Esophagus muscularis mucosa (tissue), 4 donors: ENCODE measurements at regions not wholly inside any gene's neighbourhood (a gene's known extent, or its start where the extent isn't known, plus 50 kb on each side); places are given as distances from the start of the nearest gene placed in this dataset.
"Not testable (repeated sequence)": the region's sequence is repeated elsewhere in the genome, so short reads cannot be mapped to it uniquely, and the experiment has no call there.

Experiments used
- DNase-seq: peaks from one replicate; pipeline ENCODE4 v3.0.0-alpha.2; 2017; ENCODE audit errors: extremely low spot score
- H3K27ac ChIP-seq, 4 donors: fragments of 200-600 bp; sonication (generic); replicated peaks in 1 of 4; 1 replicate in 3 of 4; 2 replicates in 1 of 4; pipeline ENCODE4 v1.5.1; 2016 to 2019; ENCODE audit warnings: mild to moderate bottlenecking in 1 of 4
- H3K27me3 ChIP-seq, 4 donors: fragments of 200-600 bp; sonication (generic); one replicate each; pipeline versions ENCODE4 v1.5.1 to v1.6.0; 2016 to 2019
- H3K36me3 ChIP-seq, 4 donors: fragments of 200-600 bp; sonication (generic); one replicate each; pipeline ENCODE4 v1.5.1; 2016 to 2019
- H3K4me1 ChIP-seq, 4 donors: fragments of 200-600 bp; sonication (generic); one replicate each; pipeline ENCODE4 v1.5.1; 2016 to 2019
- H3K4me3 ChIP-seq, 4 donors: fragments of 200-600 bp; sonication (generic); 1 replicate in 2 of 4; 2 replicates in 2 of 4; pipeline ENCODE4 v1.5.1; 2016 to 2019; ENCODE audit warnings: mild to moderate bottlenecking in 4 of 4, moderate library complexity in 1 of 4
- H3K9me3 ChIP-seq, 4 donors: fragments of 200-600 bp; sonication (generic); 1 replicate in 3 of 4; 2 replicates in 1 of 4; pipeline ENCODE4 v1.5.1; 2016 to 2019
- CTCF ChIP-seq, 3 experiments: fragments of 200-600 bp in 2 of 3; fragments of 450-650 bp in 1 of 3; sonication (generic) in 2 of 3; IDR thresholded peaks; one replicate each; pipeline ENCODE4 v1.5.1; 2017 to 2019; ENCODE audit warnings: antibody characterized with exemption in 3 of 3, mild to moderate bottlenecking in 2 of 3, moderate library complexity in 1 of 3
- EP300 ChIP-seq: sonication (generic); formaldehyde crosslinking; IDR thresholded peaks from one replicate; pipeline ENCODE4 v1.6.1; 2017; ENCODE audit warnings: antibody characterized with exemption
- POLR2A ChIP-seq: fragments of 450-650 bp; IDR thresholded peaks from one replicate; pipeline ENCODE4 v1.6.1; 2017; ENCODE audit warnings: antibody characterized with exemption, moderate library complexity, mild to moderate bottlenecking, low read depth
- POLR2AphosphoS5 ChIP-seq, 2 donors: sonication (generic); formaldehyde crosslinking; IDR thresholded peaks; one replicate each; pipeline ENCODE4 v1.6.1; 2017; ENCODE audit warnings: antibody characterized with exemption in 2 of 2
- WGBS: methylation state at CpG from one replicate; pipeline ENCODE4 v1.1.5; 2018; 5-methylcytosine and 5-hydroxymethylcytosine counted together
- intact Hi-C: fragments of 100-400 bp; cut with DNase I; formaldehyde crosslinking; loops from one replicate; pipeline ENCODE4 v1.15.1; 2023

DNA sequence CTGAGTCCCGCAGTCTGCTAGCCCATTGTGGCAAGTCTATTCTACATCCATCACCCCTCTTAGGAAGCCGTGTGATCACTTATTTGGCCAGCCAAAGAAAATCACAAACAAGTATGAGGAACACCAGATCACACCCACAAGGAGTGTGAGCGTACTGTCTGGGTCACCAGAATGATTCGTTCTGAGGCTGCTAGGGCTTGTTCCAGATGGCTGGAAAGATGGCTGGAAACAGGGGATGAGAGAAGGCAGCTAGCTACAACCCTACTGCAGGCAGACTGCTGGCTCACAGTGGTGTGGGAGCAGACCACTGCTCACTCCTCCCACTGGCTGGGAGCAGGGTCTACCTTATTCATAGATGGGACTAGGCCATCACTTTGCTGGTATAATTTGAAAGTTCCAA is 97.4 kb downstream of the TRIM69 start:
- intact Hi-C loops, H3K36me3 ChIP-seq, DNase-seq, H3K27ac ChIP-seq, H3K4me3 ChIP-seq, H3K4me1 ChIP-seq, H3K27me3 ChIP-seq, H3K9me3 ChIP-seq: not testable (repeated sequence)
- WGBS = 83% methylated on average over 2 of the region's 4 CpGs

DNA sequence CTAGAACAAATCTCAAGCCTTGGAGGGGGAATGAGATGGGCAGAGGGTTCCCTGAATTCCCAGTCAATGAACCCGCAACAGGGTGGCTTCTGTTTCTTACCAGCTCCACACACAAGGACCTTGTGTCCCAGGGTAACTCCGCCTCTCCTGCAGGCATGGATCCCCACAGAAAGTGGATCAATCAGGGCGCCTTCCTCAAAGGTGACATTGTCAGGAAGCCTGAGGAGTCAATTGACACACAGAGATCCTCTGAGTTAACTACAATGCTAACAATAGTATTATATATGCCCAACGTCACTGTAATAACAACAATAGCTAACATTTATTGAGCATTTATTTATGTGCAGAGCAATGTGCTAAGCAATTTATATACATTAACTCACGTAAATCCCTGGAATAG is 98.8 kb downstream of the TRIM69 start:
- WGBS = 87% methylated on average over 4 of the region's 5 CpGs
- H3K27ac ChIP-seq, intact Hi-C loops: not testable (repeated sequence)

DNA sequence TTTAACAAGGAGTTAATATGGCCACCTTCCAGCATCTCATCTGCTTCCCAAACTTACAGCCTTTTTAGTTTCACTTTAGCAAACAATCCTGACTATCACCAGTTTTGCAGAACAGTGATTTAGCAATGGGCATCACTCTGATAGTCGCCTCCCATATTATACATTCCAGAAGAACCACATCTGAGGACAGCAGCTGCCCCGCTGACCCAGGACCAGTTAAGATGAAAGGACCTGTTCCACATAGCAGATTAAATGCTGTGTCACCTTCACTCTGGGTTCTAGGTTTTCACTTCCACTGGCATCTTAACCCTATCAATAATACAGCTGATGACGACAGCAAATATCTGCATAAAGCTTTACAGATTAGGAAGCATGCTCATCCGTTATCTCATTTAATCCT is 99.8 kb downstream of the TRIM69 start:
- WGBS = 92% methylated on average over 4 of the region's 4 CpGs
- TF ChIP-seq EP300 = no peak
- TF ChIP-seq CTCF (IDR thresholded peaks at IDR 0.05) = no peak
- TF ChIP-seq POLR2A = no peak
- TF ChIP-seq POLR2AphosphoS5 (IDR thresholded peaks at IDR 0.05) = no peak
- no peak overlapping the region for H3K27ac ChIP-seq
- DNase-seq = no peak
- no peaks in the 10 kb centered on the region for H3K4me1 ChIP-seq
- H3K9me3 ChIP-seq = no peaks in the 10 kb centered on the region
- no peaks in the 10 kb centered on the region for H3K27me3 ChIP-seq
- H3K4me3 ChIP-seq = no peak overlapping the region
- intact Hi-C loops = no loop called here
- no peaks in the 10 kb centered on the region for H3K36me3 ChIP-seq

More for the DNA sequence above, 98.8 kb downstream of the TRIM69 start:
- DNase-seq, H3K36me3 ChIP-seq, H3K4me3 ChIP-seq, H3K27me3 ChIP-seq, H3K4me1 ChIP-seq, H3K9me3 ChIP-seq: not testable (repeated sequence)

DNA sequence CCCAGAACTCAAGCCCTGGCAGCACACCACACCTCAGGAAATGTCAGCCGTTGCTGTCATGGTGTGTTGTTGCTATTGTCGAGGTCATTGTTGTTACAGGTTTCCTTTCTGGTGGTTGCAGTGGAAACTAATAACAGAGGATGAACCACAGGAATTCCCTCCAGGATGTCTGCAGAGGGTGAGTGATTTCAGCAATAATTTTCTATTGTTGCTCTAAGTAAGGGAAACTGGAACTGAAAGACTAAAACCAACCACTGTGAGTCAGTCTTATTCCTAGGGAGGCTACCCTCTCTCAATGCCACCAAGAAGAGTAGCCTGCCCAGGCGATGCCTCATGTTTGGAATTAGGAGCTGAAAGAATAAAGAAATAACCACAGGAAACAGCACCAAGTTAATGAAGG is 102.6 kb downstream of the TRIM69 start:
- H3K4me1 ChIP-seq, intact Hi-C loops, H3K27me3 ChIP-seq, H3K27ac ChIP-seq, H3K4me3 ChIP-seq, H3K36me3 ChIP-seq, DNase-seq, H3K9me3 ChIP-seq: not testable (repeated sequence)
- 72% methylated on average over 3 of the region's 3 CpGs for WGBS

- H3K4me1 ChIP-seq, H3K36me3 ChIP-seq, H3K9me3 ChIP-seq, H3K27ac ChIP-seq, DNase-seq, H3K4me3 ChIP-seq, H3K27me3 ChIP-seq, intact Hi-C loops: not testable (repeated sequence)
- WGBS = 83% methylated on average over 4 of the region's 4 CpGs
Observed at GRCh38 chr15:44841762-44842161, 105.4 kb downstream of the TRIM69 start.

- H3K27me3 ChIP-seq, H3K27ac ChIP-seq, H3K9me3 ChIP-seq, DNase-seq, H3K36me3 ChIP-seq, intact Hi-C loops, H3K4me3 ChIP-seq, H3K4me1 ChIP-seq: not testable (repeated sequence)
- 67% methylated on average over 6 of the region's 6 CpGs for WGBS
Observed at GRCh38 chr15:44842883-44843282, 106.6 kb downstream of the TRIM69 start.

DNA sequence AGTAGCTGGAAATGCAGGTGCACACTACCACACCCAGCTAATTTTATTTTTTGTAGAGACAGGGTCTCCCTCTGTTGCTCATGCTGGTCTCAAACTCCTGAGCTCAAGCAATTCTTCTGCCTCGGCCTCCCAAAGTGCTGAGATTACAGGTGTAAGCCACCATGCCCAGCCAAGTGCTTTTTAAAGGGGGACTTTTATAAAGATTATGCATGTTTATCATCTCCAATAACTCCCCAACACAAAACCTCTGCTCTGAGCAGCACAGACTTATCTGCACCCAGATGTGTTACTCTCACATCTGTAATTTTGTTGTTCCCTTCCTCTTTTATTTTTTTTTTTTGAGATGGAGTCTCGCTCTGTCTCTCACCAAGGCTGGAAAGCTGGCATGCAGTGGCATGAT is 108.6 kb downstream of the TRIM69 start:
- H3K27ac ChIP-seq, intact Hi-C loops, H3K4me3 ChIP-seq, H3K4me1 ChIP-seq, H3K36me3 ChIP-seq, H3K9me3 ChIP-seq, H3K27me3 ChIP-seq, DNase-seq: not testable (repeated sequence)
- 88% methylated on average over 2 of the region's 2 CpGs for whole genome bisulfite sequencing

DNA sequence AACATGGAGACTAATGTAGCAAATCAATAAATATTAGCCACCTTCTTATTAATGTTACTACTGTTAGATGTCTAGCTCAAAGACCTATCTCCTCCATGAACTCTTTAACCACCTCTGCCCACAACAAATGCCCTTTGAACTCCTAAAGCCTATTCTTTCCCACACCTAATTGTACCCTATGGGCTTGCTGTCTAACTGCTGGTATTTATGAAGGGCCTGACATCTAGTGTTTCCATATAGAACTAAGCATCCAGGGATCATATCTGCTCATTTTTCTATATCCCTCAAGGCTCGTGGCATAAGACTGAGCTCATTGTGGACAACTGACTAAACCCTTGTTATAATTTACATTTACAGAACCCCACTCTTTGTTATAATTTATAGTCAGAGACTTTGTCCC is 109.8 kb downstream of the TRIM69 start:
- H3K4me3 ChIP-seq, H3K9me3 ChIP-seq, H3K27me3 ChIP-seq, intact Hi-C loops, H3K36me3 ChIP-seq, H3K27ac ChIP-seq, H3K4me1 ChIP-seq, DNase-seq: not testable (repeated sequence)
- no CpG with 5 or more reads among the region's 1 CpG for WGBS

GRCh38 chr15:44847555-44847954 is 108.9 kb upstream of the TERB2 start:
- H3K9me3 ChIP-seq, intact Hi-C loops, H3K4me1 ChIP-seq, H3K27ac ChIP-seq, H3K36me3 ChIP-seq, H3K27me3 ChIP-seq, DNase-seq, H3K4me3 ChIP-seq: not testable (repeated sequence)
- 80% methylated on average over 1 of the region's 2 CpGs for WGBS

DNA sequence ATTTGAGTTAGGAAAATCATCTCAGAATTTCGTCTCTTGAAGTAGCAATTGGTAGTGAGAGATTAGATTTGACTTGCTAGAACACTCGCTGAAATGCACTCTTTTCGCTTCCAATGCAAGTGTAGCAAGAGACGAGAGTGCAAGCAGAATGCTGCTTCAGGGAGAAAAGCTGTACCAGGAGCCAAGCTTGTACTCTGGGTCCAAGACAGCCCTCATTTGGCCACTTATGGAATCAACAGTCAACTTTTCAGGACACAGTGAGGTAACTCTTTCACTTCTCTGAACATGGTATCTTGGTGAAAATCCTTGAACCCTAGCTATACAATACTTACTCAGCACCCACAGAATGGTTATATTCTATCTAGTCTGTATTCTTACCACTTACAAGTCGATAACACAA is 107.6 kb upstream of the TERB2 start:
- H3K27me3 ChIP-seq, intact Hi-C loops, H3K36me3 ChIP-seq, H3K4me3 ChIP-seq, H3K4me1 ChIP-seq, H3K9me3 ChIP-seq, DNase-seq, H3K27ac ChIP-seq: not testable (repeated sequence)
- 81% methylated on average over 5 of the region's 5 CpGs for WGBS

GRCh38 chr15:44849701-44850403 is 106.6 kb upstream of the TERB2 start:
- not testable (repeated sequence) for H3K4me1 ChIP-seq, H3K36me3 ChIP-seq, H3K4me3 ChIP-seq, H3K27me3 ChIP-seq, H3K27ac ChIP-seq, DNase-seq, H3K9me3 ChIP-seq
- intact Hi-C loops = loop anchor here (5.0 kb wide), 1 partner anchor 177 kb away; no protein-coding TSS in a partner anchor
- 51% methylated on average over 6 of the region's 6 CpGs for WGBS
